ENCODE measurements at regions not wholly inside any gene's neighbourhood (a gene's known extent, or its start where the extent isn't known, plus 50 kb on each side); places are given as distances from the start of the nearest gene placed in this dataset.

DNA sequence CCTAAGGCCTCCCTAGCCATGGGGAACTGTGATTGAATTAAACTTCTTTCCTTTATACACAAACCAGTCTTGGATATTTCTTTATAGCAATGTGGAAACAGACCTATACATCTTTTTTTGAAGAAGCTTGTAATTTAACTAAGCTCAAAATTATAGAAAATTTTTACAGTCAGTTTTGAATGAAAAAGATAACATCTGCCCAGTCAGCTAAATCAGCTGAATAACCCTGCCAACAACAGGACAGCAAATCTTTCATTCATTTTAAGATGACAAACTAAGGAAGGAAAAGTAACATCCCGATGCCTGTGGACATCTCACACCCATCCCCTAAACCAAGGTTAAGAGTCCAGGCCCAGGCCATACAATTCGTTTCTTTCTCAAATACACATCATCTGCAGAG lies 541.3 kb upstream of the SLC39A10 start:
- TF ChIP-seq REPIN1 (CRISPR knock-in tag; IDR thresholded peaks at IDR 0.05; ENCODE audit: borderline replicate concordance, low read depth) (no peak), EP300 (IDR thresholded peaks at IDR 0.05; ENCODE audit: low read depth in 2 of 2, low read length in 2 of 2) (no peak), EP300 (CRISPR knock-in tag; IDR thresholded peaks at IDR 0.05; ENCODE audit: borderline replicate concordance) (no peak), POLR2A (IDR thresholded peaks at IDR 0.05; ENCODE audit: insufficient read depth in 1 of 2, low read depth in 2 of 2, low read length in 2 of 2) (no peak), DPF2 (CRISPR knock-in tag; IDR thresholded peaks at IDR 0.05; ENCODE audit: borderline replicate concordance, low read depth) (no peak), IKZF4 (CRISPR knock-in tag; IDR thresholded peaks at IDR 0.05; ENCODE audit: borderline replicate concordance, low read depth, not compliant biosample characterization) (no peak), YY1 (IDR thresholded peaks at IDR 0.05; ENCODE audit: insufficient read depth, insufficient replicate concordance, low read depth, low read length) (no peak), KDM5B (CRISPR knock-in tag; IDR thresholded peaks at IDR 0.05; ENCODE audit: borderline replicate concordance) (no peak), HNF4G (IDR thresholded peaks at IDR 0.05; ENCODE audit: borderline replicate concordance, low read depth, low read length) (no peak), HNF4G (CRISPR knock-in tag; IDR thresholded peaks at IDR 0.05; ENCODE audit: borderline replicate concordance, low read depth) (no peak), TCF12 (IDR thresholded peaks at IDR 0.05) (no peak), TCF12 (CRISPR knock-in tag; IDR thresholded peaks at IDR 0.05) (no peak), ZFP37 (CRISPR knock-in tag; IDR thresholded peaks at IDR 0.05; ENCODE audit: borderline replicate concordance) (no peak)
- TF ChIP-seq, protein P1, sequence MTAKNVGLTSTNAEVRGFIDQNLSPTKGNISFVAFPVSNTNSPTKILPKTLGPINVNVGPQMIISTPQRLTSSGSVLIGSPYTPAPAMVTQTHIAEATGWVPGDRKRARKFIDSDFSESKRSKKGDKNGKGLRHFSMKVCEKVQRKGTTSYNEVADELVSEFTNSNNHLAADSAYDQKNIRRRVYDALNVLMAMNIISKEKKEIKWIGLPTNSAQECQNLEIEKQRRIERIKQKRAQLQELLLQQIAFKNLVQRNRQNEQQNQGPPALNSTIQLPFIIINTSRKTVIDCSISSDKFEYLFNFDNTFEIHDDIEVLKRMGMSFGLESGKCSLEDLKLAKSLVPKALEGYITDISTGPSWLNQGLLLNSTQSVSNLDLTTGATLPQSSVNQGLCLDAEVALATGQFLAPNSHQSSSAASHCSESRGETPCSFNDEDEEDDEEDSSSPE (CRISPR knock-in tag; IDR thresholded peaks at IDR 0.05): no peak
- TF ChIP-seq, protein P2, sequence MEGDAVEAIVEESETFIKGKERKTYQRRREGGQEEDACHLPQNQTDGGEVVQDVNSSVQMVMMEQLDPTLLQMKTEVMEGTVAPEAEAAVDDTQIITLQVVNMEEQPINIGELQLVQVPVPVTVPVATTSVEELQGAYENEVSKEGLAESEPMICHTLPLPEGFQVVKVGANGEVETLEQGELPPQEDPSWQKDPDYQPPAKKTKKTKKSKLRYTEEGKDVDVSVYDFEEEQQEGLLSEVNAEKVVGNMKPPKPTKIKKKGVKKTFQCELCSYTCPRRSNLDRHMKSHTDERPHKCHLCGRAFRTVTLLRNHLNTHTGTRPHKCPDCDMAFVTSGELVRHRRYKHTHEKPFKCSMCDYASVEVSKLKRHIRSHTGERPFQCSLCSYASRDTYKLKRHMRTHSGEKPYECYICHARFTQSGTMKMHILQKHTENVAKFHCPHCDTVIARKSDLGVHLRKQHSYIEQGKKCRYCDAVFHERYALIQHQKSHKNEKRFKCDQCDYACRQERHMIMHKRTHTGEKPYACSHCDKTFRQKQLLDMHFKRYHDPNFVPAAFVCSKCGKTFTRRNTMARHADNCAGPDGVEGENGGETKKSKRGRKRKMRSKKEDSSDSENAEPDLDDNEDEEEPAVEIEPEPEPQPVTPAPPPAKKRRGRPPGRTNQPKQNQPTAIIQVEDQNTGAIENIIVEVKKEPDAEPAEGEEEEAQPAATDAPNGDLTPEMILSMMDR (CRISPR knock-in tag; IDR thresholded peaks at IDR 0.05): no peak
- TF ChIP-seq, protein P3, sequence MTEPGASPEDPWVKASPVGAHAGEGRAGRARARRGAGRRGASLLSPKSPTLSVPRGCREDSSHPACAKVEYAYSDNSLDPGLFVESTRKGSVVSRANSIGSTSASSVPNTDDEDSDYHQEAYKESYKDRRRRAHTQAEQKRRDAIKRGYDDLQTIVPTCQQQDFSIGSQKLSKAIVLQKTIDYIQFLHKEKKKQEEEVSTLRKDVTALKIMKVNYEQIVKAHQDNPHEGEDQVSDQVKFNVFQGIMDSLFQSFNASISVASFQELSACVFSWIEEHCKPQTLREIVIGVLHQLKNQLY (CRISPR knock-in tag; IDR thresholded peaks at IDR 0.05): no peak
- TF ChIP-seq, protein P4, sequence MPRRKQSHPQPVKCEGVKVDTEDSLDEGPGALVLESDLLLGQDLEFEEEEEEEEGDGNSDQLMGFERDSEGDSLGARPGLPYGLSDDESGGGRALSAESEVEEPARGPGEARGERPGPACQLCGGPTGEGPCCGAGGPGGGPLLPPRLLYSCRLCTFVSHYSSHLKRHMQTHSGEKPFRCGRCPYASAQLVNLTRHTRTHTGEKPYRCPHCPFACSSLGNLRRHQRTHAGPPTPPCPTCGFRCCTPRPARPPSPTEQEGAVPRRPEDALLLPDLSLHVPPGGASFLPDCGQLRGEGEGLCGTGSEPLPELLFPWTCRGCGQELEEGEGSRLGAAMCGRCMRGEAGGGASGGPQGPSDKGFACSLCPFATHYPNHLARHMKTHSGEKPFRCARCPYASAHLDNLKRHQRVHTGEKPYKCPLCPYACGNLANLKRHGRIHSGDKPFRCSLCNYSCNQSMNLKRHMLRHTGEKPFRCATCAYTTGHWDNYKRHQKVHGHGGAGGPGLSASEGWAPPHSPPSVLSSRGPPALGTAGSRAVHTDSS (CRISPR knock-in tag; conservative IDR thresholded peaks at IDR 0.05): no peak
